ENCODE measurements at regions not wholly inside any gene's neighbourhood (a gene's known extent, or its start where the extent isn't known, plus 50 kb on each side); places are given as distances from the start of the nearest gene placed in this dataset.

- H3K27ac ChIP-seq (ENCODE audit: insufficient read depth, low read depth, low read length), result peak overlapping the region; percentile 100
- H3K4me1 ChIP-seq (ENCODE audit: control insufficient read depth, extremely low read depth, insufficient read depth, low read length), result peaks cover 29% of the 10 kb centered on the region
- TF ChIP-seq FOS (IDR thresholded peaks at IDR 0.05; ENCODE audit: borderline replicate concordance, insufficient read depth, low read length), result peak; percentile 43
- no peak for TF ChIP-seq CTCF (IDR thresholded peaks at IDR 0.05; ENCODE audit: extremely low read depth in 1 of 2, insufficient read depth in 1 of 2, low read depth in 1 of 2, low read length in 2 of 2)
- peak; percentile 94 for TF ChIP-seq MYC (IDR thresholded peaks at IDR 0.05; ENCODE audit: low read depth, low read length)
- TF ChIP-seq EZH2 (IDR thresholded peaks at IDR 0.05; ENCODE audit: borderline replicate concordance, low read depth, low read length, severe bottlenecking), result no peak
- TF ChIP-seq JUN (IDR thresholded peaks at IDR 0.05; ENCODE audit: borderline replicate concordance, insufficient read depth, insufficient read length, low read depth), result peak; percentile 37
- peak; percentile 64 for TF ChIP-seq POLR2A (IDR thresholded peaks at IDR 0.05; ENCODE audit: low read depth, low read length)
- TF ChIP-seq POLR2AphosphoS5 (IDR thresholded peaks at IDR 0.05; ENCODE audit: insufficient read depth, low read depth, low read length), result peak; percentile 10
- H3K27me3 ChIP-seq (ENCODE audit: control insufficient read depth in 2 of 2, insufficient read depth in 2 of 2, low read length in 2 of 2), result no peaks in the 10 kb centered on the region
- peak; percentile 98 for DNase-seq (ENCODE audit: low read depth, low spot score)
- no peak overlapping the region for H2AFZ ChIP-seq (ENCODE audit: low read depth, low read length)
- peaks cover 26% of the 10 kb centered on the region for H4K20me1 ChIP-seq (replicated peaks; ENCODE audit: control insufficient read depth, extremely low read depth, insufficient read depth, low read length)
- dilution Hi-C loops (cut with MboI; ENCODE audit: extremely low pct_ligation_motif_present, low sequenced_read_pairs), result no loop called here
- H3K4me2 ChIP-seq (ENCODE audit: insufficient read depth, low read length), result no peak overlapping the region
- no peak for FAIRE-seq
- BruUV-seq (replicated peaks), result TSS peak; percentile 49
- H3K36me3 ChIP-seq (ENCODE audit: control insufficient read depth in 2 of 2, extremely low read depth in 1 of 2, insufficient read depth in 2 of 2, low read length in 2 of 2), result no peaks in the 10 kb centered on the region
- H3K9me1 ChIP-seq (replicated peaks; ENCODE audit: control insufficient read depth, extremely low read depth, insufficient read depth, low read length), result no peaks in the 10 kb centered on the region
- intact Hi-C loops (cut with micrococcal nuclease), result loop anchor here (1.0 to 10.0 kb wide), 9 partner anchors 9 to 1072 kb away; partner anchors contain the start of gene CARD19
- H3K9ac ChIP-seq (replicated peaks; ENCODE audit: extremely low read depth, insufficient read depth, low read length), result peak overlapping the region; percentile 100
- CTCF ChIA-PET, result interaction anchor here (0.7 to 1.9 kb wide), 4 partner anchors 9 to 152 kb away, joined by 3 to 11 read pairs (median 6); no protein-coding TSS in a partner anchor
- H3K9me3 ChIP-seq (replicated peaks; ENCODE audit: control insufficient read depth, insufficient read depth, low read length), result no peaks in the 10 kb centered on the region
- POLR2A ChIA-PET, result interaction anchor here (0.7 to 1.7 kb wide), 5 partner anchors 9 to 47 kb away, joined by 3 to 10 read pairs (median 6); no protein-coding TSS in a partner anchor
- peak overlapping the region; percentile 66 to 100 (median 83) for H3K4me3 ChIP-seq (replicated peaks in 1 of 3; ENCODE audit: insufficient read depth in 1 of 3, low read depth in 1 of 3, low read length in 3 of 3)
- peaks cover 46% of the 10 kb centered on the region for H3K79me2 ChIP-seq (ENCODE audit: control insufficient read depth, insufficient read depth, low read length)
Measured at GRCh38 chr9:94166236-94166975, 82.1 kb downstream of the PTPDC1 start.
